OCI-LY3 (cell line): ENCODE measurements at regions not wholly inside any gene's neighbourhood (a gene's known extent, or its start where the extent isn't known, plus 50 kb on each side); places are given as distances from the start of the nearest gene placed in this dataset.

Experiments
- CTCF ChIP-seq: fragments of 200-600, 300-600 bp; sonication (generic); IDR thresholded peaks from 2 replicates; pipeline ENCODE4 v1.5.1; 2014; ENCODE audit warnings: antibody characterized with exemption, low read length, low read depth
- EZH2phosphoT487 ChIP-seq: fragments of 200-600 bp; shearing (Covaris generic); IDR thresholded peaks from 2 replicates; pipeline ENCODE4 v1.6.1; 2018; ENCODE audit warnings: antibody characterized with exemption, mixed run types, low read depth

GRCh38 chr4:20358110-20358509, 106.4 kb downstream of the SLIT2 start:
- no peak for TF ChIP-seq CTCF
- no peak for TF ChIP-seq EZH2phosphoT487
